ENCODE measurements at regions not wholly inside any gene's neighbourhood (a gene's known extent, or its start where the extent isn't known, plus 50 kb on each side); places are given as distances from the start of the nearest gene placed in this dataset.
"Not testable (repeated sequence)": the region's sequence is repeated elsewhere in the genome, so short reads cannot be mapped to it uniquely, and the experiment has no call there.

DNA sequence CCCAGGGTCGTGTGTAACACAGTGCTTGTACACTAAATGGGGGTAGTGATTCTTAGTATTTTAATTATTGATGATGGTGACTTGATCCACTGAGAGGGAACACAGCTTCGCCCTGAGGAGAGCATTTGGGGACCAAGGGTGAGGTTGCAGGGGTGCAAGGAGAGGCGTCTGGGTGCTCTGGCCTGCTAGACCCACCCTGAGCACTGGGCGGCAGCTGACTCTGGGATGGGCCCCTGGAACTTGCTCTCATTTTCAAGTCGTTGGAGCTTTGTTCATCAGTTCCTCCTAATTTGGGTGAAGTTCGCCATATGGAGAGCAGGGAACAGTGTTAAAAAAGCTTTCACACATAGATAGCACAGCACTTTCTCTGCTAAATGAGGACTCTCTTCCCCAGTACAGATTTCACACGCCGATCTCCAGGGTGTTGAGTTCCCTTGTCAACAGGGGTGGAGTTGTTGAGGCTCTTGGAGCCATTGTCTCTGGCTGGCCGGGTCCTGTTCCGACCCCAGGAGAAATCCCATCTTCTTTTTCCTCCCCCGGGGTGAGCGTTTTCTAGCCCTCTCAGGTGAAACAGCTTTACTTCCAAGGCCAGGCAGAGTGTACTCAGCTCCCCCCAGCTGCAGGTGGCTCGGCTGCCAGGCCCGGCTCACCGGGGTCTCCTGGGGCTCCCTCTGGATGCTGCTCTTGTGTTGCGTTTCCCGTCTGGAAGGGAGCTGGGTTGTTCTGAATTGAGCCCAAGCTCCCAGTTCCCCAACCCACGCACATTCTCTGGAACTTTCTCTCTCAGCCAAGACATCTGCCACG is 367.4 kb downstream of the RPS6KC1 start:
- H3K4me3 ChIP-seq = no peak overlapping the region
- DNase-seq (ENCODE audit: low spot score) (no peak), ATAC-seq (ENCODE audit: insufficient number of reproducible peaks, low FRiP score, low read depth) (no peak)
- H3K36me3 ChIP-seq = no peaks in the 10 kb centered on the region
- H3K27me3 ChIP-seq (replicated peaks; ENCODE audit: insufficient read depth) = no peaks in the 10 kb centered on the region
- no peak overlapping the region for H3K27ac ChIP-seq
- no peaks in the 10 kb centered on the region for H3K9me3 ChIP-seq
- no peaks in the 10 kb centered on the region for H3K4me1 ChIP-seq (ENCODE audit: control insufficient read depth in 1 of 2, low read depth in 2 of 2)
- TF ChIP-seq, protein P1, sequence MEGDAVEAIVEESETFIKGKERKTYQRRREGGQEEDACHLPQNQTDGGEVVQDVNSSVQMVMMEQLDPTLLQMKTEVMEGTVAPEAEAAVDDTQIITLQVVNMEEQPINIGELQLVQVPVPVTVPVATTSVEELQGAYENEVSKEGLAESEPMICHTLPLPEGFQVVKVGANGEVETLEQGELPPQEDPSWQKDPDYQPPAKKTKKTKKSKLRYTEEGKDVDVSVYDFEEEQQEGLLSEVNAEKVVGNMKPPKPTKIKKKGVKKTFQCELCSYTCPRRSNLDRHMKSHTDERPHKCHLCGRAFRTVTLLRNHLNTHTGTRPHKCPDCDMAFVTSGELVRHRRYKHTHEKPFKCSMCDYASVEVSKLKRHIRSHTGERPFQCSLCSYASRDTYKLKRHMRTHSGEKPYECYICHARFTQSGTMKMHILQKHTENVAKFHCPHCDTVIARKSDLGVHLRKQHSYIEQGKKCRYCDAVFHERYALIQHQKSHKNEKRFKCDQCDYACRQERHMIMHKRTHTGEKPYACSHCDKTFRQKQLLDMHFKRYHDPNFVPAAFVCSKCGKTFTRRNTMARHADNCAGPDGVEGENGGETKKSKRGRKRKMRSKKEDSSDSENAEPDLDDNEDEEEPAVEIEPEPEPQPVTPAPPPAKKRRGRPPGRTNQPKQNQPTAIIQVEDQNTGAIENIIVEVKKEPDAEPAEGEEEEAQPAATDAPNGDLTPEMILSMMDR (IDR thresholded peaks at IDR 0.05) = no peak

DNA sequence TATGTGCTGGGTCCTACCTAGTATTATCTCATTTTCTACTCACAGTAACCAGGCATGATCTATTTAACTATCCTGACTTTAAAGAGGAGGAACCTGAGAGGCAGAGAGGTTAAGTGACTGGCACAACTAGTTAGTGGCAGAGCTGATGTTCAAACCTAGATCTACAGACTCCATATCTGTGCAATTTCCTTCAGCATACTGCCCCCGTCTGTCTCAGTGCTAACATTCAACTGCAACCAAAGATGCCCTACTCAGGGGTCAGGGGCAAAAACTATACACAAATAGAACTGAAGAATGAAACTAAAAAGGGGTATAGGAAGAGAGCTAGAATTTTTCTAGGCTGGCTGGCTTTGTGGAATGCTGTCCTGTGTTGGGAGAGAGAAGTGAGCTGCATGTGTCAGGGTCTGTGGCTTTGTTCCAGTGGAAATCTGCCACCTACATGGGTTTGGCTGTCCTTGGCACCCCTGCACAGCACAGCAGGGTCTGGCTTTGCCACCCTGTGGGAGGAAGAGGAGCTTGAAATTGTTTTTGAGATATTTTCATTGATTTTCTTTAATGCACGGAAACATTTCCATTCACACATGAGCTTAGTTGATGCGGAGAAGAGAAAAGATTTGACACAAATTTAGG is 368.5 kb downstream of the RPS6KC1 start:
- Histone ChIP-seq H3K36me3 (no peaks in the 10 kb centered on the region), H3K4me3 (no peak overlapping the region), H3K27ac (no peak overlapping the region), H3K27me3 (replicated peaks; ENCODE audit: insufficient read depth) (no peaks in the 10 kb centered on the region), H3K9me3 (no peaks in the 10 kb centered on the region), H3K4me1 (ENCODE audit: control insufficient read depth in 1 of 2, low read depth in 2 of 2) (no peaks in the 10 kb centered on the region)
- TF ChIP-seq, protein P1 (IDR thresholded peaks at IDR 0.05) = no peak
- DNase-seq (ENCODE audit: low spot score) (no peak), ATAC-seq (ENCODE audit: insufficient number of reproducible peaks, low FRiP score, low read depth) (no peak)

DNA sequence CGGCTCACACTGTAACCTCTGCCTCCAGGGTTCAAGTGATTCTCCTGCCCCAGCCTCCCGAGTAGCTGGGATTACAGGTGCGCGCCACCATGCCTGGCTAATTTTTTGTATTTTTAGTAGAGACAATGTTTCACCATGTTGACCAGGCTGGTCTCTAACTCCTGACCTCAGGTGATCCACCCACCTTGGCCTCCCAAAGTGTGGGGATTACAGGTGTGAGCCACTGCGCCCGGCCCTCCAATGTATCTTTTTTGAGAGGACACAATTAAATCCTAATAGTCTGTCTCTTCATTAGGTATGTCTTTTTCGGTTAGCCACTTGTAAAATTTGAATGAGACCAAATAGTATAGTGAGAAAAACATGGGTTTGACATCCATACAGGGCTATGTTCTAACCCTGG is 370.1 kb downstream of the RPS6KC1 start:
- not testable (repeated sequence) for H3K27me3 ChIP-seq (replicated peaks; ENCODE audit: insufficient read depth); DNase-seq (ENCODE audit: low spot score); ATAC-seq (ENCODE audit: insufficient number of reproducible peaks, low FRiP score, low read depth); H3K4me1 ChIP-seq (ENCODE audit: control insufficient read depth in 1 of 2, low read depth in 2 of 2); H3K9me3 ChIP-seq; H3K36me3 ChIP-seq; H3K27ac ChIP-seq; H3K4me3 ChIP-seq

DNA sequence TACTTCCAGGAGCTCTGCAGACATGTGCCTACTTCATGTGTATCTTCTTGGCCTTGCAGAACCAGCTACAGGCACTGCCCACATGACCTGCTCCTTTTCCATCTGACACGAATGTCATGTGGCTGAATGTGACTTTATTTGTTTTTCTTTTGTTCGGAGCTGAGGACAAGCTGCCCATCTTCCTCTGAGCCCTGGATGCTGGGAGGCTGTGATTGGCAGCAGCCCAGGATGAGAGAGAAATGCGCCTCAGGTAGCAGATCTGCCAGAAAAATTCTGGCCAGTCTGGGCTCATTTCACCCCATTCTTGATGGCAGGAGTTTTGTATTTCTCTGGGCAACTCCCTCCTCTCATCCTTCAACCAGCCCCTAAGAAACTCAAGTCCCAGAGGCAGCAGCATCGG is 372.0 kb downstream of the RPS6KC1 start:
- ATAC-seq (ENCODE audit: insufficient number of reproducible peaks, low FRiP score, low read depth) = no peak
- DNase-seq (ENCODE audit: low spot score) = no peak
- TF ChIP-seq, protein P1 (IDR thresholded peaks at IDR 0.05) = no peak
- no peak overlapping the region for H3K27ac ChIP-seq
- no peaks in the 10 kb centered on the region for H3K9me3 ChIP-seq
- no peaks in the 10 kb centered on the region for H3K27me3 ChIP-seq (replicated peaks; ENCODE audit: insufficient read depth)
- H3K4me3 ChIP-seq = no peak overlapping the region
- no peaks in the 10 kb centered on the region for H3K4me1 ChIP-seq (ENCODE audit: control insufficient read depth in 1 of 2, low read depth in 2 of 2)
- no peaks in the 10 kb centered on the region for H3K36me3 ChIP-seq

DNA sequence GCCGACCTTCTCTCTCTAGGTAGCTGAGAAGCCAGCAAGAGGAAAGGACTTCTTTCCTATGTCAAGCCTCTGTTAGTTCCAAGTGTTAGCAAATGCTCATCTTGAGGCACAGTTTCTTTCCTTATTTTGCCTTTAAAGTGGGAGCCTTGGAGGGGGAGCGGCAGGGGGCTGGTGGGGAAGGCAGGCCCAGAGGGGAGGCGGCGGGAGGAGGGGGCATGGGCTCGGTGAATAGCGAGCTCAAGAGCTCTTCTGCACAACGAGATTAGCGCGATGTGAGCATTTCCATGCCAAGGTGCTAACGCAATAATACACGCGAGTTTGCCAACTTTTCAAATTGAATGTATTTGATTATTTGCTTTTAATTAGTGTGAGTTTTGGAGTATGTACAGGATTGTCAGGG is 372.6 kb downstream of the RPS6KC1 start:
- H3K27ac ChIP-seq = no peak overlapping the region
- no peak overlapping the region for H3K4me3 ChIP-seq
- TF ChIP-seq, protein P1 (IDR thresholded peaks at IDR 0.05) = no peak
- no peaks in the 10 kb centered on the region for H3K36me3 ChIP-seq
- no peaks in the 10 kb centered on the region for H3K9me3 ChIP-seq
- DNase-seq (ENCODE audit: low spot score) (no peak), ATAC-seq (ENCODE audit: insufficient number of reproducible peaks, low FRiP score, low read depth) (no peak)
- H3K27me3 ChIP-seq (replicated peaks; ENCODE audit: insufficient read depth) = no peaks in the 10 kb centered on the region
- H3K4me1 ChIP-seq (ENCODE audit: control insufficient read depth in 1 of 2, low read depth in 2 of 2) = no peaks in the 10 kb centered on the region

Data from thoracic aorta (tissue), 2 donors.